GM13977 (cell line): ENCODE measurements at regions not wholly inside any gene's neighbourhood (a gene's known extent, or its start where the extent isn't known, plus 50 kb on each side); places are given as distances from the start of the nearest gene placed in this dataset.

ENCODE experiments used
- DNase-seq: peaks from one replicate; pipeline ENCODE4 v3.0.0; 2012; ENCODE audit warnings: low spot score
- in situ Hi-C: fragments of 300-500 bp; cut with MboI; formaldehyde crosslinking; loops from one replicate; pipeline ENCODE4 v1.12.0; 2022; ENCODE audit warnings: low sequenced_read_pairs, low pct_unique_long_range_greater_than_20kb, mixed read lengths, inconsistent platforms; ENCODE audit not compliant: unreplicated experiment
- TF ChIP-seq, protein P1 (sequence below): IDR thresholded peaks from 2 replicates; pipeline ENCODE4 v1.5.1; 2012; ENCODE audit warnings: mild to moderate bottlenecking, control low read depth; ENCODE audit not compliant: insufficient read depth; ENCODE audit errors: extremely low read depth, missing control alignments

DNA sequence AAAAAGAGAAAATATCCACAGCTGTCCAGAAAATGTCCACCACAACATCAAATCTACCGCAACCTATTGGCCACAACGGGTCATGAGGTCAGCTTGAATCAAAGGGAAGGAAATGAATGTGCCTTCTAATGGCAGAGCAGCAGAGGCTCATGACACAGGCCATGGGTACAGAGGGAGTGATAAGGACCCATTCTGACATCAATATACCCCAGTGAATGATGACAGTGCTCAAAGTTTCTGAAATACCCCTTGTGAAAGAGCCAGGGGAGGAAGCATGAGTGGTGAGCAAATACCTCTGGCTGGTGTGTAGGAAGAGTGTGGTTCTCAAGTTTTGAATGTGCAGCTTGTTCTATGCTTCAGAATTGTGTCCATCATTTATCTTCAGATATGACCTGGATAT lies 348.2 kb downstream of the IRX1 start:
- TF ChIP-seq, protein P1, sequence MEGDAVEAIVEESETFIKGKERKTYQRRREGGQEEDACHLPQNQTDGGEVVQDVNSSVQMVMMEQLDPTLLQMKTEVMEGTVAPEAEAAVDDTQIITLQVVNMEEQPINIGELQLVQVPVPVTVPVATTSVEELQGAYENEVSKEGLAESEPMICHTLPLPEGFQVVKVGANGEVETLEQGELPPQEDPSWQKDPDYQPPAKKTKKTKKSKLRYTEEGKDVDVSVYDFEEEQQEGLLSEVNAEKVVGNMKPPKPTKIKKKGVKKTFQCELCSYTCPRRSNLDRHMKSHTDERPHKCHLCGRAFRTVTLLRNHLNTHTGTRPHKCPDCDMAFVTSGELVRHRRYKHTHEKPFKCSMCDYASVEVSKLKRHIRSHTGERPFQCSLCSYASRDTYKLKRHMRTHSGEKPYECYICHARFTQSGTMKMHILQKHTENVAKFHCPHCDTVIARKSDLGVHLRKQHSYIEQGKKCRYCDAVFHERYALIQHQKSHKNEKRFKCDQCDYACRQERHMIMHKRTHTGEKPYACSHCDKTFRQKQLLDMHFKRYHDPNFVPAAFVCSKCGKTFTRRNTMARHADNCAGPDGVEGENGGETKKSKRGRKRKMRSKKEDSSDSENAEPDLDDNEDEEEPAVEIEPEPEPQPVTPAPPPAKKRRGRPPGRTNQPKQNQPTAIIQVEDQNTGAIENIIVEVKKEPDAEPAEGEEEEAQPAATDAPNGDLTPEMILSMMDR = no peak
- in situ Hi-C loops = no loop called here
- no peak for DNase-seq

DNA sequence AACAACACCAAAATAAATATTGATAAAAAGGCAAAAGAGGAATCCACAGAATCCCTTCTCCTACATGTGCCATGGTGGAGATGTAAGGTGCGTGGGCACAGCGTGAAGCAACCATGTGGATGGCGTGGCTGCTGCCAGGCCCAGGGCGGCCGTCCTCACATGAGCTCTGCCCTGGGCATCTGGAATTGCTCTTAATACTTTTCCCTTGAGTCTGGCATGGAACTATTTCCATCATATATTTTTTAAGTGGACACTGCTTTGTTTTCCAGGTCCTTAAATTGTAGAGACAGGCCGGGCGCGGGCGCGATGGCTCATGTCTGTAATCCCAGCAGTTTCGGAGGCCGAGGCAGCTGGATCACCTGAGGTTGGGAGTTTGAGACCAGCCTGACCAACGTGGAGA lies 349.3 kb downstream of the IRX1 start:
- no peak for DNase-seq
- TF ChIP-seq, protein P1 = no peak
- in situ Hi-C loops = no loop called here

DNA sequence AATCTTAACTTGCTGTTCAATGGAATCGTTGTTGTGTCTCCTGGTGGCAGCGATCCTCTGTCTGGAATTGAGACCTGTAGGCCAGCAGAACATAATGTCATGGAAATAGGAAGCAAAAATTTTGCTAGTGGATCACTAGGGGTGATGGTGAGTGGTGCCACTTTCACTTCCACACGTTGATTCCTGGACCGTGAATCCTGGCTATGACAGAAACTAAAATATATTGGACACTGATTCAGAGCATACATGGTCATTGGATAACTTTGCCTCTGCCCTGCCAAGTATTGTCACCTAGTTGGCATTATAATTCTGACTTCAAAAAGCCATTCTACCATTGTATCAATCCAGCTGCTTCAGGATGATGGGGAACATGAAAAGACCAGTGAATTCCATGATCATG lies 353.2 kb downstream of the IRX1 start:
- no peak for DNase-seq
- in situ Hi-C loops = no loop called here
- TF ChIP-seq, protein P1 = no peak

DNA sequence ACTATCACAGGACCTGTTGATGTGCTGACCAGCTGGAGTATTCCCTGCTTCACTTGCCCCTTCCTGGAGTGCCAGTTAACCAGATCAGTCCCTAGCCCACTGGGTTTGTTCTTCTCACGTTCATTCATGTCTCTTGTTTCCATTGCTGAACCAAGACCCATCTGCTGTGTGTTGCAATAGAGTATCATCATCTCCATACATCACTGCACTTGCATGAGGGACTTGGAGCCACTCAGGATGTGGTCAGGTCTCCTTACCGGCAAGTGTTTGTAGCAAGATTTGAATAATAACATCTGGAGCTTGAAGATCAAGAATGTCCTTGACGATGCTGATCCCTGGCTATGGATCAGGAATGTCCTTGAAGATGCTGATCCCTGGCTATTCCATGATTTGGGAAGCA lies 358.6 kb downstream of the IRX1 start:
- DNase-seq = no peak
- in situ Hi-C loops = no loop called here
- TF ChIP-seq, protein P1 = no peak

DNA sequence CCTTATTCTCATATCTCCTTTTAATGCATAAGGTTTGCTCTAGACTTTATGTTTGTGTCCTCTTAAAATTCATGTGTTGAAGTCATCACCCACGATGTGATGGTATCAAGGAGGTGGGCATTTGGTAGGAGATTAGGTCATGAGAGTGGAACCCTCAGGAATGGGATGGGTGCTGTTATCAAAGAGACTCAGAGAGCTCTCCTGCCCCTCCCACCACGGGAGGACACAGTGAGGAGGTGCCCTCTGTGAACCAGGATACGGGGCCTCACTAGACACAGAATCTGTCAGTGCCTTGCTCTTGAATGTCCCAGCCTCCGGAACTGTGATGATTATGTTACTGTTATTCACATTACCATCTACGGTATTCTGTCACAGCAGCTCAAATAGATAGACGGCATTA lies 359.0 kb downstream of the IRX1 start:
- TF ChIP-seq, protein P1 = no peak
- DNase-seq = no peak
- in situ Hi-C loops = no loop called here

DNA sequence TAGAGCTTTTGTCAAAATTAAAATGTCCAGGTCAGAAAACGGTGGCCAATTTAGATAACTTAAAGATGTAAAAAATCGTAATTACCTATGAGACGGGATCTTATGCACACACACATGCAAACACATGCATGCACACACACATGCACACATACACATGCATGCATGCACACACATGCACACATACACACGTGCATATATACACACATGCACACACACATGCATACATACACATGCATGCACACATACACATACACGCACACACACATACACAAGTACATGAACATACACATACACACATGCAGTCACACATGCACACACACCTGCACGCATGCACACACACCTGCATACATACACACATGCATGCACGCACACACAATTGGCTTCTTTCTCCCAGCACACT lies 362.0 kb downstream of the IRX1 start:
- in situ Hi-C loops = no loop called here
- TF ChIP-seq, protein P1 = no peak
- no peak for DNase-seq

DNA sequence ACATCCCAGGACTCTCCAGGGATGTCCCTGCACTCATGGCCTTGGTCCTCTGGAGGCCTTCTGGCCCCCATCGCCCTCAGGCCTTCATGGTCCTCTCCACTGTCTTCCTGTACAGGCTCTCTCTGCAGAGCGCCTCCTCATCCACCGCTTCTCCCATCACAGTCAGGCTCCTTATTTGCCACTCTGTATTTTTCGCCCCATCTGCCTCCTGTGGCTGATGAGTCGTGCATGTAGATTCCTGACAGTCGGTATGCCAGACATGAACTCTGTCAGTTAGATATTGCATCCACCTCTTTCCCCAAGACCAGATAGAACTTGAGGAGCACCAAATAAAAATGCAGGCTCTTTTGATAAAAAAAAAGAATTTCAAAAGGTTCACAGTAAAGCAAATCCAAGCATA lies 362.8 kb downstream of the IRX1 start:
- DNase-seq = no peak
- in situ Hi-C loops = no loop called here
- TF ChIP-seq, protein P1 = no peak
